PC-3 (cell line): ENCODE measurements at regions not wholly inside any gene's neighbourhood (a gene's known extent, or its start where the extent isn't known, plus 50 kb on each side); places are given as distances from the start of the nearest gene placed in this dataset.

Source experiments
- CTCF ChIP-seq: fragments of 300-600 bp; sonication (generic); conservative IDR thresholded peaks from 2 replicates; pipeline ENCODE4 v1.5.1; 2017; ENCODE audit warnings: antibody characterized with exemption, low read depth, mild to moderate bottlenecking, low read length
- EZH2 ChIP-seq: fragments of 300-600 bp; sonication (generic); IDR thresholded peaks from one replicate; pipeline ENCODE4 v1.6.1; 2017; ENCODE audit warnings: antibody characterized with exemption, mild to moderate bottlenecking, low read length; ENCODE audit not compliant: unreplicated experiment

- TF ChIP-seq CTCF: no peak
- TF ChIP-seq EZH2: no peak
These were observed 94.1 kb upstream of the BMP4 start for GRCh38 chr14:54050759-54051158.
